MCF 10A (cell line): ENCODE measurements at regions not wholly inside any gene's neighbourhood (a gene's known extent, or its start where the extent isn't known, plus 50 kb on each side); places are given as distances from the start of the nearest gene placed in this dataset.

Experiments
- BruUV-seq: library from RNA; stranded (reverse); fragments of 400-500 nt; replicated peaks from 2 replicates; lab custom pipeline; 2021; lab: Mats Ljungman, UMichigan
- CTCF ChIA-PET: fragments of 300-600 bp; sonication (Branson Sonifier 250); formaldehyde crosslinking; extraction: SDS; loops from one replicate; lab custom pipeline; 2021; ENCODE audit warnings: antibody characterized with exemption, inconsistent platforms; lab: Yijun Ruan, JAX
- POLR2A ChIA-PET: fragments of 300-600, 350-650 bp; sonication (Branson Sonifier 250); formaldehyde crosslinking; extraction: SDS; loops from one replicate; lab custom pipeline; 2020; ENCODE audit warnings: antibody characterized with exemption, inconsistent platforms; lab: Yijun Ruan, JAX
- DNase-seq: peaks from one replicate; pipeline ENCODE4 v3.0.0-alpha.2; 2018; ENCODE audit not compliant: unreplicated experiment
- H3K27ac Mint-ChIP-seq: one replicate; pipeline ENCODE4 v1.8.0; 2022; ENCODE audit warnings: mild to moderate bottlenecking, low read depth, mixed read lengths; ENCODE audit not compliant: unreplicated experiment
- H3K27me3 Mint-ChIP-seq: one replicate; pipeline ENCODE4 v1.8.0; 2022; ENCODE audit warnings: mixed read lengths; ENCODE audit not compliant: insufficient read depth, unreplicated experiment
- H3K36me3 Mint-ChIP-seq: one replicate; pipeline ENCODE4 v1.8.0; 2022; ENCODE audit warnings: mild to moderate bottlenecking, moderate library complexity, mixed read lengths; ENCODE audit not compliant: insufficient read depth, unreplicated experiment
- H3K4me1 Mint-ChIP-seq: one replicate; pipeline ENCODE4 v1.8.0; 2022; ENCODE audit warnings: mixed read lengths; ENCODE audit not compliant: insufficient read depth, unreplicated experiment
- H3K4me3 Mint-ChIP-seq: one replicate; pipeline ENCODE4 v1.8.0; 2022; ENCODE audit warnings: mild to moderate bottlenecking, moderate library complexity, mixed read lengths; ENCODE audit not compliant: unreplicated experiment
- H3K9me3 Mint-ChIP-seq: one replicate; pipeline ENCODE4 v1.8.0; 2022; ENCODE audit warnings: mixed read lengths; ENCODE audit not compliant: unreplicated experiment
- CTCF ChIP-seq: fragments of 200-600 bp; IDR thresholded peaks from one replicate; pipeline ENCODE4 v1.8.0; 2022; ENCODE audit warnings: antibody characterized with exemption, mild to moderate bottlenecking; ENCODE audit not compliant: unreplicated experiment
- intact Hi-C: fragments of 100-400 bp; cut with micrococcal nuclease; formaldehyde crosslinking; loops from 2 replicates; pipeline ENCODE4 v1.14.1; 2022

- no peaks in the 10 kb centered on the region for H3K27me3 Mint-ChIP-seq
- H3K27ac Mint-ChIP-seq: no peak overlapping the region
- no peak for DNase-seq
- no peaks in the 10 kb centered on the region for H3K4me1 Mint-ChIP-seq
- ChIA-PET CTCF (interaction anchor here (1.2 kb wide), 1 partner anchor 206 kb away, joined by 3 read pairs; no protein-coding TSS in a partner anchor), POLR2A (no interaction called here)
- H3K4me3 Mint-ChIP-seq: no peak overlapping the region
- H3K9me3 Mint-ChIP-seq: no peaks in the 10 kb centered on the region
- H3K36me3 Mint-ChIP-seq: no peaks in the 10 kb centered on the region
- no TSS peak for BruUV-seq
- intact Hi-C loops: no loop called here
- no peak for TF ChIP-seq CTCF
These were observed 51.0 kb upstream of the BARX2 start for GRCh38 chr11:129324533-129325175.

GRCh38 chr11:129323896-129324502, 51.6 kb upstream of the BARX2 start:
- Mint-ChIP-seq H3K27me3 (no peaks in the 10 kb centered on the region), H3K36me3 (no peaks in the 10 kb centered on the region), H3K9me3 (no peaks in the 10 kb centered on the region), H3K4me1 (no peaks in the 10 kb centered on the region), H3K27ac (no peak overlapping the region), H3K4me3 (no peak overlapping the region)
- intact Hi-C loops: no loop called here
- POLR2A ChIA-PET: no interaction called here
- no peak for TF ChIP-seq CTCF
- DNase-seq: no peak
- CTCF ChIA-PET: no interaction called here
- no TSS peak for BruUV-seq

GRCh38 chr11:129322941-129323340, 52.7 kb upstream of the BARX2 start:
- no TSS peak for BruUV-seq
- TF ChIP-seq CTCF: no peak
- H3K4me3 Mint-ChIP-seq: no peak overlapping the region
- CTCF ChIA-PET: interaction anchor here (0.6 to 1.0 kb wide), 2 partner anchors 92 to 226 kb away, joined by 3 read pairs; no protein-coding TSS in a partner anchor
- intact Hi-C loops: no loop called here
- no peaks in the 10 kb centered on the region for H3K36me3 Mint-ChIP-seq
- no peaks in the 10 kb centered on the region for H3K27me3 Mint-ChIP-seq
- no peaks in the 10 kb centered on the region for H3K9me3 Mint-ChIP-seq
- no peak for DNase-seq
- POLR2A ChIA-PET: no interaction called here
- no peak overlapping the region for H3K27ac Mint-ChIP-seq
- no peaks in the 10 kb centered on the region for H3K4me1 Mint-ChIP-seq

GRCh38 chr11:129321076-129321475, 54.6 kb upstream of the BARX2 start:
- H3K27me3 Mint-ChIP-seq: no peaks in the 10 kb centered on the region
- POLR2A ChIA-PET: interaction anchor here (0.5 kb wide), 1 partner anchor 864 kb away, joined by 3 read pairs; no protein-coding TSS in a partner anchor

More at GRCh38 chr11:129321076-129321475, 54.6 kb upstream of the BARX2 start:
- no peaks in the 10 kb centered on the region for H3K4me1 Mint-ChIP-seq
- no TSS peak for BruUV-seq
- H3K4me3 Mint-ChIP-seq: no peak overlapping the region
- DNase-seq: no peak
- no peaks in the 10 kb centered on the region for H3K36me3 Mint-ChIP-seq
- no peak overlapping the region for H3K27ac Mint-ChIP-seq
- intact Hi-C loops: no loop called here
- H3K9me3 Mint-ChIP-seq: no peaks in the 10 kb centered on the region
- TF ChIP-seq CTCF: no peak
- CTCF ChIA-PET: interaction anchor here (0.7 to 2.7 kb wide), 5 partner anchors 9 to 541 kb away, joined by 3 to 22 read pairs (median 4); no protein-coding TSS in a partner anchor
